Epithelial cell of proximal tubule (primary cell): ENCODE measurements at regions not wholly inside any gene's neighbourhood (a gene's known extent, or its start where the extent isn't known, plus 50 kb on each side); places are given as distances from the start of the nearest gene placed in this dataset.

Experiments
- DNase-seq: peaks from one replicate; pipeline ENCODE4 v3.0.0-alpha.2; 2011; ENCODE audit warnings: low read depth
- H3K4me3 ChIP-seq: 2 replicates; pipeline ENCODE4 v1.5.1; 2011; ENCODE audit warnings: low read depth, mild to moderate bottlenecking, low read length
- CTCF ChIP-seq: conservative IDR thresholded peaks from 2 replicates; pipeline ENCODE4 v1.5.1; 2012; ENCODE audit warnings: low read depth, mild to moderate bottlenecking, low read length

GRCh38 chr18:24678107-24678506, 217.7 kb downstream of the HRH4 start:
- DNase-seq: no peak
- H3K4me3 ChIP-seq: no peak overlapping the region
- no peak for TF ChIP-seq CTCF

- no peak overlapping the region for H3K4me3 ChIP-seq
- no peak for TF ChIP-seq CTCF
- DNase-seq: no peak
Measured at GRCh38 chr18:24678626-24679025, 218.2 kb downstream of the HRH4 start.

- DNase-seq: no peak
- no peak for TF ChIP-seq CTCF
Measured at GRCh38 chr18:24679062-24679461, 218.6 kb downstream of the HRH4 start.

GRCh38 chr18:24683925-24684324, 223.5 kb downstream of the HRH4 start:
- DNase-seq: no peak
- TF ChIP-seq CTCF: no peak
- H3K4me3 ChIP-seq: no peak overlapping the region

More at GRCh38 chr18:24679062-24679461, 218.6 kb downstream of the HRH4 start:
- H3K4me3 ChIP-seq: no peak overlapping the region

- TF ChIP-seq CTCF: no peak
- H3K4me3 ChIP-seq: no peak overlapping the region
- DNase-seq: no peak
Measured at GRCh38 chr18:24685254-24685959, 225.0 kb downstream of the HRH4 start.

GRCh38 chr18:24695168-24695567, 234.7 kb downstream of the HRH4 start:
- H3K4me3 ChIP-seq: no peak overlapping the region
- DNase-seq: no peak
- TF ChIP-seq CTCF: no peak

GRCh38 chr18:24702001-24702515, 241.6 kb downstream of the HRH4 start:
- H3K4me3 ChIP-seq: no peak overlapping the region
- no peak for TF ChIP-seq CTCF
- DNase-seq: no peak
